GM23248 (cell line): ENCODE measurements at regions not wholly inside any gene's neighbourhood (a gene's known extent, or its start where the extent isn't known, plus 50 kb on each side); places are given as distances from the start of the nearest gene placed in this dataset.

Experiments
- DNase-seq: peaks from one replicate; pipeline ENCODE4 v3.0.0-alpha.2; 2015
- H2AFZ ChIP-seq: fragments of 200-600 bp; sonication (generic); 2 replicates; pipeline ENCODE4 v1.6.1; 2016; ENCODE audit warnings: antibody characterized with exemption
- H3F3A ChIP-seq: fragments of 200-600 bp; sonication (generic); 2 replicates; pipeline ENCODE4 v1.6.1; 2016; ENCODE audit warnings: mild to moderate bottlenecking, antibody characterized with exemption, mixed run types; ENCODE audit not compliant: insufficient read depth
- H3K27ac ChIP-seq: fragments of 200-600 bp; sonication (generic); 2 replicates; pipeline ENCODE4 v1.5.1; 2016; ENCODE audit warnings: mild to moderate bottlenecking
- H3K27me3 ChIP-seq: fragments of 200-600 bp; sonication (generic); replicated peaks from 2 replicates; pipeline ENCODE4 v1.6.1; 2016; ENCODE audit warnings: mild to moderate bottlenecking; ENCODE audit not compliant: insufficient read depth
- H3K36me3 ChIP-seq: fragments of 200-600 bp; sonication (generic); 2 replicates; pipeline ENCODE4 v1.6.1; 2016; ENCODE audit warnings: low read depth, mild to moderate bottlenecking
- H3K4me1 ChIP-seq: fragments of 200-600 bp; sonication (generic); 2 replicates; pipeline ENCODE4 v1.6.1; 2016; ENCODE audit warnings: mild to moderate bottlenecking; ENCODE audit not compliant: insufficient read depth
- H3K4me2 ChIP-seq: fragments of 200-600 bp; sonication (generic); one replicate; pipeline ENCODE4 v1.6.1; 2016; ENCODE audit warnings: mild to moderate bottlenecking; ENCODE audit not compliant: unreplicated experiment
- H3K4me3 ChIP-seq: fragments of 200-600 bp; sonication (generic); 2 replicates; pipeline ENCODE4 v1.5.1; 2016; ENCODE audit warnings: mild to moderate bottlenecking
- H3K79me2 ChIP-seq: fragments of 200-600 bp; sonication (generic); 2 replicates; pipeline ENCODE4 v1.6.1; 2016; ENCODE audit warnings: mild to moderate bottlenecking; ENCODE audit not compliant: insufficient read depth
- H3K9ac ChIP-seq: fragments of 200-600 bp; sonication (generic); 2 replicates; pipeline ENCODE4 v1.6.1; 2016; ENCODE audit warnings: mild to moderate bottlenecking
- H3K9me2 ChIP-seq: fragments of 200-600 bp; sonication (generic); 2 replicates; pipeline ENCODE4 v1.6.1; 2016; ENCODE audit warnings: mixed run types, mild to moderate bottlenecking, moderate library complexity; ENCODE audit not compliant: insufficient read depth
- H3K9me3 ChIP-seq: fragments of 200-600 bp; sonication (generic); one replicate; pipeline ENCODE4 v1.6.1; 2017; ENCODE audit warnings: low read depth
- H4K20me1 ChIP-seq: fragments of 200-600 bp; sonication (generic); 2 replicates; pipeline ENCODE4 v1.6.0; 2016; ENCODE audit not compliant: insufficient read depth
- EZH2 ChIP-seq: fragments of 200-600 bp; sonication (generic); IDR thresholded peaks from 2 replicates; pipeline ENCODE4 v1.6.1; 2018; ENCODE audit warnings: antibody characterized with exemption, mild to moderate bottlenecking; ENCODE audit not compliant: insufficient read depth, poor library complexity, severe bottlenecking
- EZH2phosphoT487 ChIP-seq: fragments of 200-600 bp; sonication (generic); IDR thresholded peaks from 2 replicates; pipeline ENCODE4 v1.6.1; 2018; ENCODE audit warnings: antibody characterized with exemption, moderate library complexity, mild to moderate bottlenecking, low read depth; ENCODE audit not compliant: insufficient read depth
- WGBS, 2 experiments: methylation state at CpG; one replicate each; pipeline ENCODE4 v1.1.6; 2015 to 2017; ENCODE audit warnings: low lambda C conversion rate in 2 of 2, low coverage in 1 of 2; ENCODE audit errors: missing lambda C conversion rate in 2 of 2; 5-methylcytosine and 5-hydroxymethylcytosine counted together
- in situ Hi-C: fragments of 300-500 bp; cut with MboI; formaldehyde crosslinking; loops from 2 replicates; pipeline ENCODE4 v1.15.0; 2020

- Histone ChIP-seq H3K4me1 (no peaks in the 10 kb centered on the region), H3K9ac (no peak overlapping the region), H3K4me3 (no peak overlapping the region), H3K27me3 (no peaks in the 10 kb centered on the region), H2AFZ (no peak overlapping the region), H3K9me3 (no peaks in the 10 kb centered on the region), H3K27ac (no peak overlapping the region), H3K4me2 (no peak overlapping the region), H3K36me3 (no peaks in the 10 kb centered on the region), H3K79me2 (no peaks in the 10 kb centered on the region), H3K9me2 (no peaks in the 10 kb centered on the region), H3F3A (no peaks in the 10 kb centered on the region), H4K20me1 (no peaks in the 10 kb centered on the region)
- TF ChIP-seq EZH2: no peak
- TF ChIP-seq EZH2phosphoT487: no peak
- no peak for DNase-seq
- in situ Hi-C loops: no loop called here
- 3 to 8% methylated on average over 3 of the region's 3 CpGs for WGBS, 2 experiments
Observed at GRCh38 chr2:115303-115702, 69.0 kb upstream of the FAM110C start.

- Histone ChIP-seq H3K27me3 (no peaks in the 10 kb centered on the region), H2AFZ (no peak overlapping the region), H3K9me3 (no peaks in the 10 kb centered on the region), H3F3A (no peaks in the 10 kb centered on the region), H3K4me1 (no peaks in the 10 kb centered on the region), H3K4me3 (no peak overlapping the region), H3K9me2 (no peaks in the 10 kb centered on the region), H3K27ac (no peak overlapping the region), H3K4me2 (no peak overlapping the region), H4K20me1 (no peaks in the 10 kb centered on the region), H3K36me3 (no peaks in the 10 kb centered on the region), H3K79me2 (no peaks in the 10 kb centered on the region), H3K9ac (no peak overlapping the region)
- TF ChIP-seq EZH2 (no peak), EZH2phosphoT487 (no peak)
- 8 to 13% methylated on average over 8 of the region's 8 CpGs for WGBS, 2 experiments
- in situ Hi-C loops: no loop called here
- no peak for DNase-seq
Observed at GRCh38 chr2:114616-115015, 68.3 kb upstream of the FAM110C start.

- no peaks in the 10 kb centered on the region for H3F3A ChIP-seq
- H3K9ac ChIP-seq: no peak overlapping the region
- no peak for TF ChIP-seq EZH2
- TF ChIP-seq EZH2phosphoT487: no peak
- H3K27ac ChIP-seq: no peak overlapping the region
- no peak overlapping the region for H2AFZ ChIP-seq
- in situ Hi-C loops: no loop called here
- WGBS, 2 experiments: 0 to 2% methylated on average over 1 of the region's 1 CpG
- DNase-seq: no peak
- H4K20me1 ChIP-seq: no peaks in the 10 kb centered on the region
- H3K9me2 ChIP-seq: no peaks in the 10 kb centered on the region
- H3K27me3 ChIP-seq: no peaks in the 10 kb centered on the region
- H3K4me1 ChIP-seq: no peaks in the 10 kb centered on the region
- H3K36me3 ChIP-seq: no peaks in the 10 kb centered on the region
- H3K79me2 ChIP-seq: no peaks in the 10 kb centered on the region
- H3K4me2 ChIP-seq: no peak overlapping the region
- H3K4me3 ChIP-seq: no peak overlapping the region
- no peaks in the 10 kb centered on the region for H3K9me3 ChIP-seq
Observed at GRCh38 chr2:109998-110397, 63.7 kb upstream of the FAM110C start.

GRCh38 chr2:108920-109809 lies 62.9 kb upstream of the FAM110C start:
- Histone ChIP-seq H3K4me1 (no peaks in the 10 kb centered on the region), H3F3A (no peaks in the 10 kb centered on the region), H3K9me2 (no peaks in the 10 kb centered on the region), H3K4me3 (no peak overlapping the region), H3K9ac (no peak overlapping the region), H3K27me3 (no peaks in the 10 kb centered on the region), H3K27ac (no peak overlapping the region), H3K9me3 (no peaks in the 10 kb centered on the region), H2AFZ (no peak overlapping the region), H3K79me2 (no peaks in the 10 kb centered on the region), H4K20me1 (no peaks in the 10 kb centered on the region), H3K4me2 (no peak overlapping the region), H3K36me3 (no peaks in the 10 kb centered on the region)
- no peak for DNase-seq
- TF ChIP-seq EZH2phosphoT487: no peak
- no peak for TF ChIP-seq EZH2
- in situ Hi-C loops: no loop called here
- 11 to 12% methylated on average over 5 of the region's 5 CpGs for WGBS, 2 experiments
